Kidney (tissue), 13 donors: ENCODE measurements at regions not wholly inside any gene's neighbourhood (a gene's known extent, or its start where the extent isn't known, plus 50 kb on each side); places are given as distances from the start of the nearest gene placed in this dataset.

Experiments
- DNase-seq, 5 donors: peaks; one replicate each; pipeline ENCODE4 v3.0.0-alpha.2; 2013 to 2020
- FAIRE-seq: peaks from 2 replicates; lab custom pipeline; 2012; peaks lifted over from hg19 to GRCh38; lab: Jason Lieb, UNC
- H3K27ac ChIP-seq, 2 donors: one replicate each; pipeline ENCODE4 v1.7.0; 2013; ENCODE audit warnings: low read depth in 2 of 2, low read length in 2 of 2, inconsistent platforms in 1 of 2
- H3K27me3 ChIP-seq: one replicate; pipeline ENCODE4 v1.7.1; 2013; ENCODE audit warnings: low read length, inconsistent platforms; ENCODE audit not compliant: control insufficient read depth, insufficient read depth
- H3K36me3 ChIP-seq, 3 donors: one replicate each; pipeline versions ENCODE4 v1.7.0 to v1.7.1; 2013; ENCODE audit warnings: low read length in 3 of 3, control low read depth in 1 of 3, inconsistent platforms in 1 of 3; ENCODE audit not compliant: insufficient read depth in 3 of 3, control insufficient read depth in 2 of 3
- H3K4me1 ChIP-seq, 3 donors: one replicate each; pipeline versions ENCODE4 v1.7.0 to v1.7.1; 2013; ENCODE audit warnings: low read length in 3 of 3, inconsistent platforms in 1 of 3, low read depth in 1 of 3; ENCODE audit not compliant: control insufficient read depth in 2 of 3, insufficient read depth in 2 of 3
- H3K4me3 ChIP-seq, 3 donors: one replicate each; pipeline versions ENCODE4 v1.7.0 to v1.8.1; 2013; ENCODE audit warnings: low read length in 3 of 3, control low read depth in 1 of 3, inconsistent platforms in 1 of 3
- H3K9ac ChIP-seq, 3 donors: one replicate each; pipeline versions ENCODE4 v1.7.0 to v1.7.1; 2013; ENCODE audit warnings: low read length in 3 of 3, control low read depth in 1 of 3, inconsistent platforms in 1 of 3
- H3K9me3 ChIP-seq, 3 donors: one replicate each; pipeline versions ENCODE4 v1.7.0 to v1.7.1; 2013; ENCODE audit warnings: low read length in 3 of 3, control low read depth in 1 of 3, inconsistent platforms in 1 of 3; ENCODE audit not compliant: control insufficient read depth in 2 of 3, insufficient read depth in 1 of 3
- intact Hi-C: fragments of 100-400 bp; cut with DNase I; formaldehyde crosslinking; loops from one replicate; pipeline ENCODE4 v1.11.1; 2022
- TF ChIP-seq, protein P1 (sequence below): IDR thresholded peaks from 3 replicates; pipeline ENCODE4 v1.5.1; 2012; ENCODE audit warnings: mild to moderate bottlenecking, moderate library complexity, borderline replicate concordance; ENCODE audit not compliant: insufficient read depth; ENCODE audit errors: extremely low read depth
- donor health status: control.
- donor health status: control.
- donor health status: control.
- donor health status: control.
- donor health status: control.
- donor health status: DM: yes; HTN: yes; CAD: no.
- donor health status: Normal renal cell carcinoma (clear cell type).

DNA sequence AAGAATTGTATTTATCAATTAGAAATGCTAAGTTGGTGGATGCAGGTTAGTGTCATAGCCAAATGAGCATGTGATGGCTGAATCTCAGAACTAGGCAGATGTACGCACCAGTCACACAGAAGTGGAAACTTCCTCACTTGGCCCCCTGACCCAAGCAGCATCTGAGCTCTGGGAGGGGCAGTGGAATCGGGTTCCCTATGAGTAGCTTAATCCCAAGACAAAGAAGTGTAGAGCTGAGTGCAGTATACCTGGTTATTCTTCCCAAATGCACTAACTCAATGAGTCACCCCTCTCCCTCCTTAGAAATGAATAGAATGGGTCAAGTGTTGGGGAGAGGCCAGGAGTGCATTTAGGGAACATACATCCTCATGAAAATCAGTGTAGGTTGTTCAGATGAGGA lies 224.6 kb downstream of the FAT3 start:
- FAIRE-seq = no peak
- Histone ChIP-seq H3K27me3 (no peaks in the 10 kb centered on the region), H3K4me1 (peaks cover 0 to 3% (median 0%) of the 10 kb centered on the region in 3 donors), H3K9me3 (no peaks in the 10 kb centered on the region), H3K36me3 (no peaks in the 10 kb centered on the region), H3K27ac (no peak overlapping the region), H3K9ac (no peak overlapping the region), H3K4me3 (no peak overlapping the region)
- TF ChIP-seq, protein P1, sequence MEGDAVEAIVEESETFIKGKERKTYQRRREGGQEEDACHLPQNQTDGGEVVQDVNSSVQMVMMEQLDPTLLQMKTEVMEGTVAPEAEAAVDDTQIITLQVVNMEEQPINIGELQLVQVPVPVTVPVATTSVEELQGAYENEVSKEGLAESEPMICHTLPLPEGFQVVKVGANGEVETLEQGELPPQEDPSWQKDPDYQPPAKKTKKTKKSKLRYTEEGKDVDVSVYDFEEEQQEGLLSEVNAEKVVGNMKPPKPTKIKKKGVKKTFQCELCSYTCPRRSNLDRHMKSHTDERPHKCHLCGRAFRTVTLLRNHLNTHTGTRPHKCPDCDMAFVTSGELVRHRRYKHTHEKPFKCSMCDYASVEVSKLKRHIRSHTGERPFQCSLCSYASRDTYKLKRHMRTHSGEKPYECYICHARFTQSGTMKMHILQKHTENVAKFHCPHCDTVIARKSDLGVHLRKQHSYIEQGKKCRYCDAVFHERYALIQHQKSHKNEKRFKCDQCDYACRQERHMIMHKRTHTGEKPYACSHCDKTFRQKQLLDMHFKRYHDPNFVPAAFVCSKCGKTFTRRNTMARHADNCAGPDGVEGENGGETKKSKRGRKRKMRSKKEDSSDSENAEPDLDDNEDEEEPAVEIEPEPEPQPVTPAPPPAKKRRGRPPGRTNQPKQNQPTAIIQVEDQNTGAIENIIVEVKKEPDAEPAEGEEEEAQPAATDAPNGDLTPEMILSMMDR = no peak
- DNase-seq = no peak
- intact Hi-C loops = no loop called here

DNA sequence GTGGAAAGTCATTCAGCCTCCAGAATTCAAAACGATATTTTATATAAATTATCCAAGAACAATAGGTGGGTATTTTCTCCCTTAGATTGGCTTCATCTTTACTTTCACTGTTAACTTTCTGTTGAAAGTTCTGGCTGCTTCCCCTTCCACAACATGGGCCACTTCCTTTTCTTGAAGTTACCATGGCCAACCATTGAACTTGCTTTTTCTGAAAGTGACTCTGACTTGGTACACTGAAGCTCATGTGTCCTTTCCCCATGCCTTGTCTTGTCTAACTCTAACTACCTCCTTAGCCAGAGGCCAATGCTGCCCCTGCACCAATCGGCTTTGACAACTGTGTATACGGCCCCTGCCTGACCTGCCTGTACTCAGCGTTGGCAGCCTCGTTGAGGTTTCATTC lies 225.2 kb downstream of the FAT3 start:
- H3K4me3 ChIP-seq = no peak overlapping the region
- no peak overlapping the region for H3K27ac ChIP-seq
- DNase-seq = no peak
- H3K9me3 ChIP-seq = no peaks in the 10 kb centered on the region
- intact Hi-C loops = no loop called here
- no peak for FAIRE-seq
- H3K27me3 ChIP-seq = no peaks in the 10 kb centered on the region
- H3K4me1 ChIP-seq = peaks cover 0 to 3% (median 0%) of the 10 kb centered on the region in 3 donors
- TF ChIP-seq, protein P1 = no peak
- no peak overlapping the region for H3K9ac ChIP-seq
- H3K36me3 ChIP-seq = no peaks in the 10 kb centered on the region

DNA sequence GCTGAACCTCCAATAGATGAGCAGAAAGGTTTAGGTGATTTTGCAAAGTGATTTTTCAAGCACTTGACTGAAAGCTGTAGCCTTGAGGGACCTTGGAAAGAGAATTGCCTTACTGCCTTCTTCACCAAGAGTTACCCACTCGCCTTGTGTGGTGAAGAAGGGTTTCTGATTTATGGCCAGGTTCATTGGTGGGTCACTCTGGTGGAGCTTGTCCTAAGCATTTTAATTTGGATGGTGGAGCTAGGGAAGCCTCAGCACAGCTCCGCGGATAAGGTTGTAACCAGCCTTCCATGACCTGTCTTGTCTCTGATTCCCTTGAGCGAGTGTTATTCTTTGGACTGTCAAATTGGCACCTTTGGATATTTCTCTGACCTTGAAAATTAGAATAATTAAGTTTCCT lies 226.4 kb downstream of the FAT3 start:
- DNase-seq = peak in 4 of 5 donors; percentile 61 to 88 (median 70)
- Histone ChIP-seq H3K4me1 (peaks cover 0 to 3% (median 0%) of the 10 kb centered on the region in 3 donors), H3K9me3 (no peaks in the 10 kb centered on the region), H3K27me3 (no peaks in the 10 kb centered on the region), H3K36me3 (no peaks in the 10 kb centered on the region), H3K27ac (no peak overlapping the region), H3K4me3 (no peak overlapping the region), H3K9ac (no peak overlapping the region)
- intact Hi-C loops = no loop called here
- no peak for FAIRE-seq
- TF ChIP-seq, protein P1 = no peak

DNA sequence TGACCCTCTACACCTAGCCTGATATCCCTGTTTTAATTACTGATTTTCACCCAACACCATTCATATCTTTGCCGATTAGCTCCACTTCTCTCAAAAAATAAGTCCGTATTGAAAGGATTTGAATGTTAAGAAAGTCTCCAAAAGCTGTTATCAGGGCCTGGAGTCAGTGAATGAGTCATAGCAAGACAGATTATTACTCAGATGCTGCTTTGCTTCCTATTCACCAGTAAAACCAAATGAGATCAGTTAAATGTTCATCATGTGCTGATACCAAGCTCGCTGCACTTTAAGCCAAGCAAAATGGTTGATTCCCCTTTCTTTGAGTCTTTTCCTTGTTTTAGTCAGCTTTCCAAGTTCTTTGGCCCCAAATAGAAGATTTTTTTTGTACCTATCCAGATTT lies 228.4 kb downstream of the FAT3 start:
- Histone ChIP-seq H3K9me3 (no peaks in the 10 kb centered on the region), H3K4me1 (peaks cover 0 to 3% (median 0%) of the 10 kb centered on the region in 3 donors), H3K9ac (no peak overlapping the region), H3K36me3 (no peaks in the 10 kb centered on the region), H3K27me3 (no peaks in the 10 kb centered on the region), H3K4me3 (no peak overlapping the region), H3K27ac (no peak overlapping the region)
- intact Hi-C loops = no loop called here
- no peak for DNase-seq
- FAIRE-seq = no peak
- TF ChIP-seq, protein P1 = no peak
